ENCODE measurements at regions not wholly inside any gene's neighbourhood (a gene's known extent, or its start where the extent isn't known, plus 50 kb on each side); places are given as distances from the start of the nearest gene placed in this dataset.

DNA sequence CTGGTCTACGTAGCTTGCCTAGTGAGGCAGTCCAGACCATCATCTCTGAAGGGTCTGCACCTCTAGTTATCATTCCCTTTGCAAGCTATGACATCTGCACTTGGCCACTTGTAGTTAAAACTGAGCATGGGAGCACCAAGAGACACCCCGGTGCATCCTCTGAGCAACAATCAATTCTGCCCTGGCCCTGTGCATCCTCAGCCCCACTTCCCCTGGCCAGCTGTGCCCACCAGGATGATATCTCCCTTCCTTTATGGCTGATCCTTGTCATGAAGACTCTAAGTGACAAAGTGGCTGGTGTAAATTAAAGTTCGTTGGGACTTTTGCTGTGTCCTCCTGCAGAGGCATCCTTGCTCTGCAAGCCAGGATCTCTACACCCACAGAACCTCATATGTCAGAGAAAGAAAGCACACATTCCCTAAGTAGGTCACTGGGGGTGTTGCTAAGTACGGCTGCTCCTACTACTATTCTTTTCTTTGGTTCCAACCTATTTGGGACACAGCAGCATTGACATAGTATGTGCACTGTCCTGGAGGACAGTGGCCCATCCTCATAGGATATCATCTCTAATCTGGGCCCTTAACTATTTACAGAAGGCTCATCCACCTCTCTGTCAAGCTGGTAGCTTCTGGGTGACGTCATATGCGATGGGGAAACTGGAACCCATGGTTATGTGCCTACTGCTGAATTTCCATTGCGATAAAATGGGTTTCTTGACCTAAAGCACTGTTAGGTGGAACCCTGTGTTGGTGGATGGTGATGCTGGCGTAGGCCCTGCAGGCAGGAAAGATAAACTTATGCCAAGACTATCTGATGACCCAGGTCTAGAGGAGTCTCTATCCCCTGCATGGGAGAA lies 384.3 kb upstream of the ID2 start:
- TF ChIP-seq POLR2A (IDR thresholded peaks at IDR 0.05; ENCODE audit: extremely low read depth, insufficient read length) (no peak), CTCF (IDR thresholded peaks at IDR 0.05; ENCODE audit: low read depth, low read length) (no peak)

Measured in NB4 (cell line).